ENCODE measurements at regions not wholly inside any gene's neighbourhood (a gene's known extent, or its start where the extent isn't known, plus 50 kb on each side); places are given as distances from the start of the nearest gene placed in this dataset.

- TF ChIP-seq ATF3 (IDR thresholded peaks at IDR 0.05; ENCODE audit: insufficient read depth, low read depth, low read length): no peak
Measured at GRCh38 chr4:114768501-114768900, 169.9 kb downstream of the UGT8 start (continued).
